GM21528 (cell line): ENCODE measurements at regions not wholly inside any gene's neighbourhood (a gene's known extent, or its start where the extent isn't known, plus 50 kb on each side); places are given as distances from the start of the nearest gene placed in this dataset.
"Not testable (repeated sequence)": the region's sequence is repeated elsewhere in the genome, so short reads cannot be mapped to it uniquely, and the experiment has no call there.

Experiments used
- ATAC-seq: cut with Tn5 transposase; IDR thresholded peaks from one replicate; pipeline ENCODE4 v1.9.1; 2021; ENCODE audit warnings: mild to moderate bottlenecking, moderate library complexity; ENCODE audit not compliant: unreplicated experiment, low FRiP score

GRCh38 chr9:84054341-84055010 is 73.9 kb downstream of the RMI1 start:
- no peak for ATAC-seq

- ATAC-seq: no peak
Observed at GRCh38 chr9:84057662-84058061, 77.1 kb downstream of the RMI1 start.

- ATAC-seq: no peak
Observed at GRCh38 chr9:84059936-84060335, 79.3 kb downstream of the RMI1 start.

- no peak for ATAC-seq
Observed at GRCh38 chr9:84061613-84062193, 81.1 kb downstream of the RMI1 start.

GRCh38 chr9:84062538-84062937 is 81.9 kb downstream of the RMI1 start:
- ATAC-seq: no peak

GRCh38 chr9:84067821-84068220 is 87.2 kb downstream of the RMI1 start:
- no peak for ATAC-seq

- ATAC-seq: no peak
Observed at GRCh38 chr9:84068872-84069271, 88.3 kb downstream of the RMI1 start.

- no peak for ATAC-seq
Observed at GRCh38 chr9:84070590-84070989, 90.0 kb downstream of the RMI1 start.

GRCh38 chr9:84072621-84073180 is 92.1 kb downstream of the RMI1 start:
- ATAC-seq: no peak

GRCh38 chr9:84075004-84075403 is 94.4 kb downstream of the RMI1 start:
- ATAC-seq: no peak

GRCh38 chr9:84076384-84076783 is 95.8 kb downstream of the RMI1 start:
- no peak for ATAC-seq

- ATAC-seq: not testable (repeated sequence)
Observed at GRCh38 chr9:84077816-84078215, 97.2 kb downstream of the RMI1 start.

GRCh38 chr9:84079994-84080393 is 99.4 kb downstream of the RMI1 start:
- ATAC-seq: no peak

- no peak for ATAC-seq
Observed at GRCh38 chr9:84101964-84102632, 121.5 kb downstream of the RMI1 start.

GRCh38 chr9:84103651-84104377 is 123.2 kb downstream of the RMI1 start:
- ATAC-seq: no peak

- ATAC-seq: no peak
Observed at GRCh38 chr9:84107081-84107480, 126.5 kb downstream of the RMI1 start.

- no peak for ATAC-seq
Observed at GRCh38 chr9:84107995-84108394, 127.4 kb downstream of the RMI1 start.

- no peak for ATAC-seq
Observed at GRCh38 chr9:84111726-84112125, 131.1 kb downstream of the RMI1 start.

GRCh38 chr9:84121991-84122523 is 141.5 kb downstream of the RMI1 start:
- ATAC-seq: no peak

GRCh38 chr9:84122572-84122971 is 142.0 kb downstream of the RMI1 start:
- no peak for ATAC-seq
